ENCODE measurements at regions not wholly inside any gene's neighbourhood (a gene's known extent, or its start where the extent isn't known, plus 50 kb on each side); places are given as distances from the start of the nearest gene placed in this dataset.

GRCh38 chr4:22217480-22217879 lies 268.9 kb upstream of the KCNIP4 start:
- no peak for DNase-seq

GRCh38 chr4:22216278-22216677 lies 267.7 kb upstream of the KCNIP4 start:
- DNase-seq = no peak

GRCh38 chr4:22215084-22215483 lies 266.5 kb upstream of the KCNIP4 start:
- no peak for DNase-seq

GRCh38 chr4:22203711-22204011 lies 255.1 kb upstream of the KCNIP4 start:
- no peak for DNase-seq

GRCh38 chr4:22202975-22203710 lies 254.6 kb upstream of the KCNIP4 start:
- peak; percentile 72 for DNase-seq

GRCh38 chr4:22202246-22202974 lies 253.8 kb upstream of the KCNIP4 start:
- DNase-seq = peak; percentile 22

- no peak for DNase-seq
Measured at GRCh38 chr4:22201256-22201655, 252.7 kb upstream of the KCNIP4 start.

- no peak for DNase-seq
Measured at GRCh38 chr4:22196551-22196950, 248.0 kb upstream of the KCNIP4 start.

GRCh38 chr4:22192084-22192511 lies 243.5 kb upstream of the KCNIP4 start:
- peak; percentile 27 for DNase-seq

GRCh38 chr4:22191565-22191964 lies 243.0 kb upstream of the KCNIP4 start:
- no peak for DNase-seq

GRCh38 chr4:22190855-22191254 lies 242.3 kb upstream of the KCNIP4 start:
- peak; percentile 88 for DNase-seq

- no peak for DNase-seq
Measured at GRCh38 chr4:22187203-22187820, 238.7 kb upstream of the KCNIP4 start.

- no peak for DNase-seq
Measured at GRCh38 chr4:22181736-22182135, 233.2 kb upstream of the KCNIP4 start.

- peak; percentile 86 for DNase-seq
Measured at GRCh38 chr4:22179124-22179874, 230.7 kb upstream of the KCNIP4 start.

- no peak for DNase-seq
Measured at GRCh38 chr4:22174640-22175039, 226.1 kb upstream of the KCNIP4 start.

- DNase-seq = peak; percentile 32
Measured at GRCh38 chr4:22170353-22170752, 221.8 kb upstream of the KCNIP4 start.

GRCh38 chr4:22167201-22167600 lies 218.6 kb upstream of the KCNIP4 start:
- DNase-seq = peak; percentile 5

- no peak for DNase-seq
Measured at GRCh38 chr4:22162454-22162853, 213.9 kb upstream of the KCNIP4 start.

- no peak for DNase-seq
Measured at GRCh38 chr4:22130741-22131140, 182.2 kb upstream of the KCNIP4 start.

GRCh38 chr4:22129454-22130029 lies 181.0 kb upstream of the KCNIP4 start:
- DNase-seq = peak; percentile 13

- DNase-seq = no peak
Measured at GRCh38 chr4:22122062-22122461, 173.5 kb upstream of the KCNIP4 start.

- DNase-seq = no peak
Measured at GRCh38 chr4:22115262-22115661, 166.7 kb upstream of the KCNIP4 start.

GRCh38 chr4:22103768-22104167 lies 155.2 kb upstream of the KCNIP4 start:
- no peak for DNase-seq
